Natural killer cell (primary cell): ENCODE measurements at regions not wholly inside any gene's neighbourhood (a gene's known extent, or its start where the extent isn't known, plus 50 kb on each side); places are given as distances from the start of the nearest gene placed in this dataset.

ENCODE experiments used
- ATAC-seq, 3 donors: fragments of 150-1000 bp in 2 of 3; fragments of 200-7000 bp in 1 of 3; cut with Tn5 transposase; 1 replicate in 1 of 3; 2 replicates in 2 of 3; pipeline ENCODE4 v1.10.0; 2021; ENCODE audit warnings: mild to moderate bottlenecking in 2 of 3, moderate library complexity in 2 of 3
- DNase-seq, 2 donors: peaks; one replicate each; pipeline versions ENCODE4 v3.0.0 to v3.0.0-alpha.2; 2013 to 2021; ENCODE audit warnings: mixed read lengths in 1 of 2
- H3K27ac ChIP-seq: one replicate; pipeline ENCODE4 v1.5.1; 2013; ENCODE audit warnings: mild to moderate bottlenecking, low read length
- H3K27me3 ChIP-seq: one replicate; pipeline ENCODE4 v1.6.1; 2013; ENCODE audit warnings: low read length; ENCODE audit not compliant: control insufficient read depth, insufficient read depth
- H3K36me3 ChIP-seq: one replicate; pipeline ENCODE4 v1.6.1; 2013; ENCODE audit warnings: low read length; ENCODE audit not compliant: control insufficient read depth, insufficient read depth
- H3K4me1 ChIP-seq: one replicate; pipeline ENCODE4 v1.6.1; 2013; ENCODE audit warnings: low read length; ENCODE audit not compliant: control insufficient read depth, insufficient read depth
- H3K4me3 ChIP-seq: one replicate; pipeline ENCODE4 v1.5.1; 2013; ENCODE audit warnings: low read length
- H3K9me3 ChIP-seq: one replicate; pipeline ENCODE4 v1.6.1; 2013; ENCODE audit warnings: low read length; ENCODE audit not compliant: control insufficient read depth, insufficient read depth
- H3K27ac Mint-ChIP-seq, 2 donors: one replicate each; pipeline ENCODE4 v1.8.0; 2022; ENCODE audit warnings: mild to moderate bottlenecking in 2 of 2, mixed read lengths in 2 of 2, moderate library complexity in 1 of 2
- H3K27me3 Mint-ChIP-seq, 2 donors: one replicate each; pipeline ENCODE4 v1.8.0; 2022; ENCODE audit warnings: low read depth in 2 of 2, mixed read lengths in 2 of 2
- H3K36me3 Mint-ChIP-seq: one replicate; pipeline ENCODE4 v1.8.0; 2022; ENCODE audit warnings: mixed read lengths
- H3K4me1 Mint-ChIP-seq, 2 donors: one replicate each; pipeline ENCODE4 v1.8.0; 2022; ENCODE audit warnings: mixed read lengths in 2 of 2
- H3K4me3 Mint-ChIP-seq: one replicate; pipeline ENCODE4 v1.8.0; 2022; ENCODE audit warnings: mild to moderate bottlenecking, moderate library complexity, mixed read lengths
- H3K9me3 Mint-ChIP-seq, 2 donors: one replicate each; pipeline ENCODE4 v1.8.0; 2022; ENCODE audit warnings: mixed read lengths in 2 of 2
- WGBS: methylation state at CpG from one replicate; pipeline ENCODE4 v1.1.7; 2013; ENCODE audit warnings: missing lambda C conversion rate; ENCODE audit not compliant: insufficient coverage; 5-methylcytosine and 5-hydroxymethylcytosine counted together
- intact Hi-C: fragments of 100-400 bp; cut with micrococcal nuclease; formaldehyde crosslinking; loops from one replicate; pipeline ENCODE4 v1.14.2; 2022
- TF ChIP-seq, protein P1 (sequence below): fragments of 200-600 bp; IDR thresholded peaks from one replicate; pipeline ENCODE4 v1.8.0; 2022; ENCODE audit warnings: antibody characterized with exemption

DNA sequence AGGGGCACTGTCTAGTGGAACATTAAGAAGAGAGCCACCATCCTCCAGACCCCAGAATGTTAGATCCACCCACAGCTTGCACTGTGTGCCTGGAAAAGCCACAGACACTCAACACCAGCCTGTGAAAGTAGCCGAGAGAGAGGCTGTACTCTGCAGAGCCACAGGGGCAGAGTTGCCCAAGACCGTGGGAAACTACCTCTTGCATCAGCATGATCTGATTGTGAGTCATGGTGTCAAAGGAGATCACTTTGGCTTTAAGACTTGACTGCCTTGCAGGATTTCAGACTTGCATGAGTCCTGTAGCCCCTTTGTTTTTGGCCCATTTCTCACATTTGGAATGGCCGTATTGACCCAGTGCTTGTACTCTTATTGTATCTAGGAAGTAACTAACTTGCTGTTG, 115.9 kb upstream of the CCDC179 start:
- intact Hi-C loops = no loop called here
- ATAC-seq (no peak), DNase-seq (no peak)
- Mint-ChIP-seq H3K27ac (no peak overlapping the region), H3K9me3 (peaks cover 8 to 19% of the 10 kb centered on the region in 2 donors), H3K4me1 (no peaks in the 10 kb centered on the region), H3K4me3 (no peak overlapping the region), H3K36me3 (no peaks in the 10 kb centered on the region), H3K27me3 (no peaks in the 10 kb centered on the region)
- Histone ChIP-seq H3K9me3 (peaks cover 3% of the 10 kb centered on the region), H3K36me3 (no peaks in the 10 kb centered on the region), H3K27me3 (no peaks in the 10 kb centered on the region), H3K27ac (no peak overlapping the region), H3K4me1 (no peaks in the 10 kb centered on the region), H3K4me3 (no peak overlapping the region)
- WGBS = 80% methylated on average over 3 of the region's 3 CpGs
- TF ChIP-seq, protein P1, sequence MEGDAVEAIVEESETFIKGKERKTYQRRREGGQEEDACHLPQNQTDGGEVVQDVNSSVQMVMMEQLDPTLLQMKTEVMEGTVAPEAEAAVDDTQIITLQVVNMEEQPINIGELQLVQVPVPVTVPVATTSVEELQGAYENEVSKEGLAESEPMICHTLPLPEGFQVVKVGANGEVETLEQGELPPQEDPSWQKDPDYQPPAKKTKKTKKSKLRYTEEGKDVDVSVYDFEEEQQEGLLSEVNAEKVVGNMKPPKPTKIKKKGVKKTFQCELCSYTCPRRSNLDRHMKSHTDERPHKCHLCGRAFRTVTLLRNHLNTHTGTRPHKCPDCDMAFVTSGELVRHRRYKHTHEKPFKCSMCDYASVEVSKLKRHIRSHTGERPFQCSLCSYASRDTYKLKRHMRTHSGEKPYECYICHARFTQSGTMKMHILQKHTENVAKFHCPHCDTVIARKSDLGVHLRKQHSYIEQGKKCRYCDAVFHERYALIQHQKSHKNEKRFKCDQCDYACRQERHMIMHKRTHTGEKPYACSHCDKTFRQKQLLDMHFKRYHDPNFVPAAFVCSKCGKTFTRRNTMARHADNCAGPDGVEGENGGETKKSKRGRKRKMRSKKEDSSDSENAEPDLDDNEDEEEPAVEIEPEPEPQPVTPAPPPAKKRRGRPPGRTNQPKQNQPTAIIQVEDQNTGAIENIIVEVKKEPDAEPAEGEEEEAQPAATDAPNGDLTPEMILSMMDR = no peak

DNA sequence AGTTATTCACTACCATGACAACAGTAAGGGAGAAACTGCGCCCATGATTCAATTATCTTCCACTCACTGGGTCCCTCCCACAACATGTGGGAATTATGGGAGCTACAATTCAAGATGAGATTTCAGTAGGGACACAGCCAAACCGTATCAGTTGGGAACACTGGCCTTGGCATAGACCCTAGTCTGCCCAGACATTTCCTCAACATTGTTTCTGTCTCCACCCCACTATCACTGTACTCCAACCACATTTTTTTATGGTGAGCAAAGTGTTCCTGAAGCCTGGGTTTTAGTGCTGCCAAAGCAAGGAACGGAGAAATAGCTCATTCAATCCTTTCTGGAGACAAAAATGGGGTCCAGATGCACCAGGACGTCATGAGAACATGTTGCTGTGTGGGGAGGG, 122.6 kb upstream of the CCDC179 start:
- Histone ChIP-seq H3K27ac (no peak overlapping the region), H3K4me1 (no peaks in the 10 kb centered on the region), H3K9me3 (peaks cover 6% of the 10 kb centered on the region), H3K4me3 (no peak overlapping the region), H3K27me3 (no peaks in the 10 kb centered on the region), H3K36me3 (no peaks in the 10 kb centered on the region)
- H3K27ac Mint-ChIP-seq = no peak overlapping the region
- peaks cover 4 to 8% of the 10 kb centered on the region in 2 donors for H3K9me3 Mint-ChIP-seq
- ATAC-seq (no peak), DNase-seq (no peak)
- no peak overlapping the region for H3K4me3 Mint-ChIP-seq
- intact Hi-C loops = no loop called here
- no peaks in the 10 kb centered on the region for H3K4me1 Mint-ChIP-seq
- WGBS = 55% methylated on average over 2 of the region's 4 CpGs
- TF ChIP-seq, protein P1 = no peak
- no peaks in the 10 kb centered on the region for H3K36me3 Mint-ChIP-seq
- H3K27me3 Mint-ChIP-seq = peaks cover 0 to 4% of the 10 kb centered on the region in 2 donors

DNA sequence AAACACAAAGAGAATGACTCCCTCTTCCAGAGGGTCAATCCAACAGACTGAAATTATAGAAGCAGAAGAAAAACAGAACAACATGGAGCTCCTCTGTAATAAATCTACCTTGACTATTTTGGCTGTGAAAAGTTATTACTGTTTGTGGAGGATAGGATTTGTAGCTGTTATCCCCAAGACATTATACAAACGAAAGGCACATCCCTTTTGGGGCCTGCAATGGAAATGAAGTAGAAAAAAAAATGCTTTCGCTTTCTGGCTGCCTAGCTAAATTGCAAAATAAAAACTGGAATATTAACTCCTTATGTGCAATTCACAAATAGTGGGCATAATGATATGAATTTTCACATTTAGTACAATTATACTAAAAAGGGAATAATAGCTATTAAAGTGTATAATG, 123.8 kb upstream of the CCDC179 start:
- H3K9me3 ChIP-seq = peaks cover 6% of the 10 kb centered on the region
- no peak overlapping the region for H3K4me3 Mint-ChIP-seq
- peaks cover 4 to 12% of the 10 kb centered on the region in 2 donors for H3K9me3 Mint-ChIP-seq
- H3K36me3 Mint-ChIP-seq = peaks cover 6% of the 10 kb centered on the region
- no peak overlapping the region for H3K4me3 ChIP-seq
- H3K27me3 ChIP-seq = no peaks in the 10 kb centered on the region
- H3K36me3 ChIP-seq = no peaks in the 10 kb centered on the region
- no peaks in the 10 kb centered on the region for H3K4me1 ChIP-seq
- no peak overlapping the region for H3K27ac ChIP-seq
- intact Hi-C loops = no loop called here
- ATAC-seq (no peak), DNase-seq (no peak)
- WGBS = 60% methylated on average over 1 of the region's 2 CpGs
- H3K27ac Mint-ChIP-seq = no peak overlapping the region
- no peaks in the 10 kb centered on the region for H3K4me1 Mint-ChIP-seq
- TF ChIP-seq, protein P1 = no peak
- H3K27me3 Mint-ChIP-seq = peaks cover 0 to 4% of the 10 kb centered on the region in 2 donors

DNA sequence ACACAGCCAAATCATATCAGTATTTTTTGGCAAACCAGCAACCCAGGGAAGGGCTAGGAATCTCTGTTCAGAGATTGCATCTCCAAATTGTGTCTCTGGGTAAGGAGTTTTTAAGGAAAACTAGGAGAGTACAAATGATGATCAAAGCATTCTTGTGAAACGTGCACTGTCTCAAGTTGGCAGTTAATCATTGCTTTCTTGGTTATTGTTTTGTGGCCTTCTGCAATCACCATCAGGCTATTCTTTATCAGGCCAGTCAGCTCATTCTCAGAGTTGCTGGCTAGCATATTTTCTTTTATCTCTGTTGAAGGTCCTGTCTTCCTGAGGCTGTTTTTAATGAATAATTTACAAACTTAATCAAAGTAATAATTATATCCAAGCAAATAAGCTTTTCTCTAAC, 129.1 kb upstream of the CCDC179 start:
- H3K9me3 ChIP-seq = peaks cover 11% of the 10 kb centered on the region
- WGBS = 68% methylated on average over 1 of the region's 1 CpG
- Mint-ChIP-seq H3K36me3 (peaks cover 6% of the 10 kb centered on the region), H3K4me3 (no peak overlapping the region), H3K27ac (no peak overlapping the region), H3K27me3 (peaks cover 0 to 4% of the 10 kb centered on the region in 2 donors), H3K4me1 (no peaks in the 10 kb centered on the region), H3K9me3 (peaks cover 4 to 15% of the 10 kb centered on the region in 2 donors)
- H3K27ac ChIP-seq = no peak overlapping the region
- H3K4me1 ChIP-seq = no peaks in the 10 kb centered on the region
- intact Hi-C loops = no loop called here
- no peak for ATAC-seq
- no peaks in the 10 kb centered on the region for H3K27me3 ChIP-seq
- no peaks in the 10 kb centered on the region for H3K36me3 ChIP-seq
- TF ChIP-seq, protein P1 = no peak
- no peak overlapping the region for H3K4me3 ChIP-seq
- DNase-seq = no peak
